Cardiac muscle cell (in vitro differentiated cells and primary cell): ENCODE measurements at regions not wholly inside any gene's neighbourhood (a gene's known extent, or its start where the extent isn't known, plus 50 kb on each side); places are given as distances from the start of the nearest gene placed in this dataset.

ENCODE experiments used
- DNase-seq, 2 donors: peaks; one replicate each; pipeline versions ENCODE4 v3.0.0 to v3.0.0-alpha.2; 2010 to 2017; ENCODE audit warnings: low read depth in 1 of 2, low spot score in 1 of 2
- H3K27ac ChIP-seq: fragments of 200-600 bp; sonication (generic); 2 replicates; pipeline ENCODE4 v1.5.1; 2016
- H3K27me3 ChIP-seq: fragments of 200-600 bp; sonication (generic); 2 replicates; pipeline ENCODE4 v1.6.0; 2016; ENCODE audit warnings: control low read depth
- H3K36me3 ChIP-seq: fragments of 200-600 bp; sonication (generic); 2 replicates; pipeline ENCODE4 v1.5.1; 2016; ENCODE audit warnings: control low read depth
- H3K4me1 ChIP-seq: fragments of 200-600 bp; sonication (generic); 2 replicates; pipeline ENCODE4 v1.8.1; 2017; ENCODE audit warnings: low read depth, mild to moderate bottlenecking, mixed run types
- H3K4me3 ChIP-seq: fragments of 200-600 bp; sonication (generic); 2 replicates; pipeline ENCODE4 v1.5.1; 2016; ENCODE audit warnings: mild to moderate bottlenecking
- H3K9me3 ChIP-seq: fragments of 200-600 bp; sonication (generic); 2 replicates; pipeline ENCODE4 v1.5.1; 2017; ENCODE audit warnings: low read depth, mild to moderate bottlenecking, control low read depth
- CTCF ChIP-seq: IDR thresholded peaks from 2 replicates; pipeline ENCODE4 v1.5.1; 2012; ENCODE audit warnings: low read depth, mild to moderate bottlenecking, low read length

GRCh38 chr7:117951691-117952280 is 78.5 kb upstream of the CTTNBP2 start:
- no peak overlapping the region for H3K4me3 ChIP-seq
- H3K9me3 ChIP-seq, result no peaks in the 10 kb centered on the region
- H3K27me3 ChIP-seq, result no peaks in the 10 kb centered on the region
- H3K27ac ChIP-seq, result no peak overlapping the region
- H3K4me1 ChIP-seq, result no peaks in the 10 kb centered on the region
- TF ChIP-seq CTCF, result no peak
- H3K36me3 ChIP-seq, result no peaks in the 10 kb centered on the region
- DNase-seq, result no peak

GRCh38 chr7:117955046-117955445 is 81.8 kb upstream of the CTTNBP2 start:
- no peak for TF ChIP-seq CTCF
- DNase-seq, result no peak
- H3K4me1 ChIP-seq, result no peaks in the 10 kb centered on the region
- H3K36me3 ChIP-seq, result no peaks in the 10 kb centered on the region
- H3K27ac ChIP-seq, result no peak overlapping the region
- no peaks in the 10 kb centered on the region for H3K9me3 ChIP-seq
- no peaks in the 10 kb centered on the region for H3K27me3 ChIP-seq
- no peak overlapping the region for H3K4me3 ChIP-seq

- DNase-seq, result no peak
- no peaks in the 10 kb centered on the region for H3K9me3 ChIP-seq
- no peak overlapping the region for H3K27ac ChIP-seq
- no peak overlapping the region for H3K4me3 ChIP-seq
- H3K4me1 ChIP-seq, result no peaks in the 10 kb centered on the region
- no peaks in the 10 kb centered on the region for H3K27me3 ChIP-seq
- no peaks in the 10 kb centered on the region for H3K36me3 ChIP-seq
- no peak for TF ChIP-seq CTCF
Observed at GRCh38 chr7:117960351-117960750, 87.1 kb upstream of the CTTNBP2 start.

- no peak for DNase-seq
- Histone ChIP-seq H3K27me3 (no peaks in the 10 kb centered on the region), H3K4me1 (no peaks in the 10 kb centered on the region), H3K4me3 (no peak overlapping the region), H3K36me3 (no peaks in the 10 kb centered on the region), H3K9me3 (no peaks in the 10 kb centered on the region), H3K27ac (no peak overlapping the region)
- TF ChIP-seq CTCF, result no peak
Observed at GRCh38 chr7:117961235-117961634, 88.0 kb upstream of the CTTNBP2 start.

GRCh38 chr7:117962366-117962994 is 89.2 kb upstream of the CTTNBP2 start:
- Histone ChIP-seq H3K4me3 (no peak overlapping the region), H3K9me3 (no peaks in the 10 kb centered on the region), H3K27me3 (no peaks in the 10 kb centered on the region), H3K4me1 (no peaks in the 10 kb centered on the region), H3K36me3 (no peaks in the 10 kb centered on the region), H3K27ac (no peak overlapping the region)
- TF ChIP-seq CTCF, result no peak
- no peak for DNase-seq
